B cell (primary cell): ENCODE measurements at regions not wholly inside any gene's neighbourhood (a gene's known extent, or its start where the extent isn't known, plus 50 kb on each side); places are given as distances from the start of the nearest gene placed in this dataset.

Experiments used
- EZH2 ChIP-seq: IDR thresholded peaks from 2 replicates; pipeline ENCODE4 v1.6.1; 2012; ENCODE audit warnings: borderline replicate concordance, low read depth, mild to moderate bottlenecking, moderate library complexity, low read length; ENCODE audit not compliant: insufficient read depth, poor library complexity, severe bottlenecking
- TF ChIP-seq, protein P1 (sequence below): fragments of 200-600 bp; IDR thresholded peaks from one replicate; pipeline ENCODE4 v1.8.0; 2022; ENCODE audit warnings: antibody characterized with exemption, mild to moderate bottlenecking

DNA sequence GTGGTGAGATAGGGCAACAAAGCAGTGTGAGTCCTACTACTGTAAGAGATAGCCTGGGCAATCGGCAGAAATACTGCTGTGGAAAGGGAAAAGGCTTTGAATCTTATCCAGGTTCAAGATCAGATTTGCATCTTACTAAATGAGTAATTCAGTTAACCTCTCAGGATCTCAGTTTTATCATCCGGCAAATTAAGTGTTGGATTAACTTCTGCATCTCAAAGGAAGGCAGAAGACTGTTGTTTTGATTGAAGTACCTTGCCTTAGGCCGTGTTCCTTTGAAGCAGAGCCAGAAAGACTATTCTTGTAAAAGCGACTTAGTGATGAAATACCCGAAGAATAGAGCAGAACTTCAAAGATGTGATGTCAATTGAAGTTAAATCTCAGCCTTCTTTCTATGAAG, 612.9 kb upstream of the USP24 start:
- no peak for TF ChIP-seq EZH2
- TF ChIP-seq, protein P1, sequence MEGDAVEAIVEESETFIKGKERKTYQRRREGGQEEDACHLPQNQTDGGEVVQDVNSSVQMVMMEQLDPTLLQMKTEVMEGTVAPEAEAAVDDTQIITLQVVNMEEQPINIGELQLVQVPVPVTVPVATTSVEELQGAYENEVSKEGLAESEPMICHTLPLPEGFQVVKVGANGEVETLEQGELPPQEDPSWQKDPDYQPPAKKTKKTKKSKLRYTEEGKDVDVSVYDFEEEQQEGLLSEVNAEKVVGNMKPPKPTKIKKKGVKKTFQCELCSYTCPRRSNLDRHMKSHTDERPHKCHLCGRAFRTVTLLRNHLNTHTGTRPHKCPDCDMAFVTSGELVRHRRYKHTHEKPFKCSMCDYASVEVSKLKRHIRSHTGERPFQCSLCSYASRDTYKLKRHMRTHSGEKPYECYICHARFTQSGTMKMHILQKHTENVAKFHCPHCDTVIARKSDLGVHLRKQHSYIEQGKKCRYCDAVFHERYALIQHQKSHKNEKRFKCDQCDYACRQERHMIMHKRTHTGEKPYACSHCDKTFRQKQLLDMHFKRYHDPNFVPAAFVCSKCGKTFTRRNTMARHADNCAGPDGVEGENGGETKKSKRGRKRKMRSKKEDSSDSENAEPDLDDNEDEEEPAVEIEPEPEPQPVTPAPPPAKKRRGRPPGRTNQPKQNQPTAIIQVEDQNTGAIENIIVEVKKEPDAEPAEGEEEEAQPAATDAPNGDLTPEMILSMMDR = no peak
